Activated CD8-positive, alpha-beta memory T cell treated with anti-CD3 and anti-CD28 coated beads for 48 hours (primary cell): ENCODE measurements at regions not wholly inside any gene's neighbourhood (a gene's known extent, or its start where the extent isn't known, plus 50 kb on each side); places are given as distances from the start of the nearest gene placed in this dataset.

Experiments used
- DNase-seq, 3 experiments: peaks; one replicate each; pipeline ENCODE4 v3.0.0-alpha.2; 2020; ENCODE audit warnings: low read depth in 2 of 3, low spot score in 2 of 3

- DNase-seq, result no peak
These were observed 355.6 kb upstream of the GYPC start for GRCh38 chr2:126300348-126300747.

- no peak for DNase-seq
These were observed 353.9 kb upstream of the GYPC start for GRCh38 chr2:126302043-126302442.

GRCh38 chr2:126303113-126303512, 352.8 kb upstream of the GYPC start:
- no peak for DNase-seq

- DNase-seq, result no peak
These were observed 351.8 kb upstream of the GYPC start for GRCh38 chr2:126304154-126304553.

GRCh38 chr2:126306539-126306938, 349.4 kb upstream of the GYPC start:
- no peak for DNase-seq

- DNase-seq, result no peak
These were observed 348.2 kb upstream of the GYPC start for GRCh38 chr2:126307740-126308139.

GRCh38 chr2:126309185-126309584, 346.8 kb upstream of the GYPC start:
- no peak for DNase-seq

GRCh38 chr2:126312579-126312978, 343.4 kb upstream of the GYPC start:
- DNase-seq, result no peak

- DNase-seq, result no peak
These were observed 340.1 kb upstream of the GYPC start for GRCh38 chr2:126315828-126316227.

GRCh38 chr2:126317790-126318431, 338.0 kb upstream of the GYPC start:
- no peak for DNase-seq

GRCh38 chr2:126322342-126322741, 333.6 kb upstream of the GYPC start:
- no peak for DNase-seq

GRCh38 chr2:126325202-126325601, 330.8 kb upstream of the GYPC start:
- DNase-seq, result no peak

GRCh38 chr2:126329173-126329572, 326.8 kb upstream of the GYPC start:
- no peak for DNase-seq

GRCh38 chr2:126342457-126342856, 313.5 kb upstream of the GYPC start:
- no peak for DNase-seq

GRCh38 chr2:126343136-126343535, 312.8 kb upstream of the GYPC start:
- DNase-seq, result no peak

GRCh38 chr2:126344493-126344892, 311.5 kb upstream of the GYPC start:
- DNase-seq, result no peak

GRCh38 chr2:126345691-126346090, 310.3 kb upstream of the GYPC start:
- no peak for DNase-seq

GRCh38 chr2:126356631-126357030, 299.3 kb upstream of the GYPC start:
- no peak for DNase-seq

GRCh38 chr2:126358122-126358521, 297.8 kb upstream of the GYPC start:
- DNase-seq, result no peak

- no peak for DNase-seq
These were observed 296.5 kb upstream of the GYPC start for GRCh38 chr2:126359494-126359893.

GRCh38 chr2:126367361-126367760, 288.6 kb upstream of the GYPC start:
- no peak for DNase-seq

GRCh38 chr2:126368758-126369157, 287.2 kb upstream of the GYPC start:
- DNase-seq, result no peak

GRCh38 chr2:126370201-126370600, 285.8 kb upstream of the GYPC start:
- no peak for DNase-seq

- DNase-seq, result no peak
These were observed 283.6 kb upstream of the GYPC start for GRCh38 chr2:126372406-126372805.
